ENCODE measurements at regions not wholly inside any gene's neighbourhood (a gene's known extent, or its start where the extent isn't known, plus 50 kb on each side); places are given as distances from the start of the nearest gene placed in this dataset.

DNA sequence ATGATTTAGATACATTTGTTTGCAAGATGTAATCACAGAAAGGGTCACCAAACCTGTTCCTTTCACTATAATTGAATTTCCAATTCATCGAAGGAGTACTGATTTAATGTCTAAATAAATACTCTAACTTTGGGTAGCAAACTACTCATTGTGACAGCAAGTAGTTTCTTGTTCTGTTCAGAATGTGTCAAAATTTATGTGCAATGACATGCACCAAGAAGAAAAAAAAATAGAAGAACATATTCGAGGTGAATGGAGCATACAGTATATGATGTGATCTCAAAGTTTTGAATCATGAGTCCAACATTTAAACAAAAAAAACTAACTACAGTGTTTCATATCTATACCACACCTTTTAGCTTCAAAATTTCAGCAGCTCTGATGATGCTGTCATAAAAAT, 583.6 kb upstream of the MMS22L start:
- TF ChIP-seq, protein P1, sequence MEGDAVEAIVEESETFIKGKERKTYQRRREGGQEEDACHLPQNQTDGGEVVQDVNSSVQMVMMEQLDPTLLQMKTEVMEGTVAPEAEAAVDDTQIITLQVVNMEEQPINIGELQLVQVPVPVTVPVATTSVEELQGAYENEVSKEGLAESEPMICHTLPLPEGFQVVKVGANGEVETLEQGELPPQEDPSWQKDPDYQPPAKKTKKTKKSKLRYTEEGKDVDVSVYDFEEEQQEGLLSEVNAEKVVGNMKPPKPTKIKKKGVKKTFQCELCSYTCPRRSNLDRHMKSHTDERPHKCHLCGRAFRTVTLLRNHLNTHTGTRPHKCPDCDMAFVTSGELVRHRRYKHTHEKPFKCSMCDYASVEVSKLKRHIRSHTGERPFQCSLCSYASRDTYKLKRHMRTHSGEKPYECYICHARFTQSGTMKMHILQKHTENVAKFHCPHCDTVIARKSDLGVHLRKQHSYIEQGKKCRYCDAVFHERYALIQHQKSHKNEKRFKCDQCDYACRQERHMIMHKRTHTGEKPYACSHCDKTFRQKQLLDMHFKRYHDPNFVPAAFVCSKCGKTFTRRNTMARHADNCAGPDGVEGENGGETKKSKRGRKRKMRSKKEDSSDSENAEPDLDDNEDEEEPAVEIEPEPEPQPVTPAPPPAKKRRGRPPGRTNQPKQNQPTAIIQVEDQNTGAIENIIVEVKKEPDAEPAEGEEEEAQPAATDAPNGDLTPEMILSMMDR (IDR thresholded peaks at IDR 0.05; ENCODE audit: insufficient read depth, low read length, poor library complexity, severe bottlenecking), result no peak
- TF ChIP-seq EZH2phosphoT487 (conservative IDR thresholded peaks at IDR 0.05; ENCODE audit: low read length), result no peak
